ENCODE measurements at regions not wholly inside any gene's neighbourhood (a gene's known extent, or its start where the extent isn't known, plus 50 kb on each side); places are given as distances from the start of the nearest gene placed in this dataset.

- TF ChIP-seq CTCF (IDR thresholded peaks at IDR 0.05) (no peak), POLR2AphosphoS5 (IDR thresholded peaks at IDR 0.05) (no peak)
These were observed 1026.3 kb downstream of the CDH9 start for GRCh38 chr5:26012078-26012477.
